IMR-90 (cell line): ENCODE measurements at regions not wholly inside any gene's neighbourhood (a gene's known extent, or its start where the extent isn't known, plus 50 kb on each side); places are given as distances from the start of the nearest gene placed in this dataset.

Experiments used
- ATAC-seq: fragments of 200-7000 bp; cut with Tn5 transposase; 2 replicates; pipeline ENCODE4 v1.9.1; 2020; ENCODE audit warnings: low read depth, mild to moderate bottlenecking, moderate library complexity
- BruUV-seq: library from RNA; stranded (reverse); fragments of 400-500 nt; replicated peaks from 2 replicates; lab custom pipeline; 2021; lab: Mats Ljungman, UMichigan
- CTCF ChIA-PET: fragments of 300-600 bp; formaldehyde crosslinking; extraction: SDS; loops from one replicate; lab custom pipeline; 2021; ENCODE audit warnings: antibody characterized with exemption; lab: Yijun Ruan, JAX
- POLR2A ChIA-PET: fragments of 300-600 bp; sonication (Branson Sonifier 250); formaldehyde crosslinking; loops from one replicate; lab custom pipeline; 2022; ENCODE audit warnings: antibody characterized with exemption; ENCODE audit not compliant: unreplicated experiment; lab: Charles Lee
- DNase-seq: peaks from one replicate; pipeline ENCODE4 v3.0.0; 2013
- H2AFZ ChIP-seq: replicated peaks from 2 replicates; pipeline ENCODE3; 2013; ENCODE audit warnings: low read length, mild to moderate bottlenecking; ENCODE audit not compliant: poor library complexity
- H2AK5ac ChIP-seq: 2 replicates; pipeline ENCODE4 v1.6.1; 2013; ENCODE audit warnings: low read depth, low read length, inconsistent platforms
- H2AK9ac ChIP-seq: replicated peaks from 2 replicates; pipeline ENCODE3; 2013; ENCODE audit warnings: mild to moderate bottlenecking, low read depth, low read length, moderate library complexity; ENCODE audit not compliant: poor library complexity
- H2BK120ac ChIP-seq: 2 replicates; pipeline ENCODE4 v1.6.1; 2013; ENCODE audit warnings: low read depth, low read length, inconsistent platforms
- H2BK15ac ChIP-seq: 3 replicates; pipeline ENCODE4 v1.6.1; 2013; ENCODE audit warnings: low read depth, low read length, inconsistent platforms
- H2BK20ac ChIP-seq: 2 replicates; pipeline ENCODE4 v1.6.1; 2013; ENCODE audit warnings: low read depth, mild to moderate bottlenecking, inconsistent platforms, low read length, moderate library complexity
- H2BK5ac ChIP-seq: 2 replicates; pipeline ENCODE4 v1.6.1; 2013; ENCODE audit warnings: mild to moderate bottlenecking, low read depth, low read length, inconsistent platforms; ENCODE audit not compliant: poor library complexity, severe bottlenecking
- H3K14ac ChIP-seq: replicated peaks from 2 replicates; pipeline ENCODE4 v1.6.1; 2013; ENCODE audit warnings: low read depth, low read length, inconsistent platforms
- H3K18ac ChIP-seq: 2 replicates; pipeline ENCODE4 v1.6.1; 2013; ENCODE audit warnings: low read depth, low read length, control low read depth
- H3K23ac ChIP-seq: 2 replicates; pipeline ENCODE4 v1.6.1; 2013; ENCODE audit warnings: low read depth, low read length, inconsistent platforms
- H3K27ac ChIP-seq: 2 replicates; pipeline ENCODE4 v1.5.1; 2013; ENCODE audit warnings: mild to moderate bottlenecking, control low read depth, low read length; ENCODE audit not compliant: insufficient read depth
- H3K27me3 ChIP-seq: 2 replicates; pipeline ENCODE4 v1.6.1; 2013; ENCODE audit warnings: low read length; ENCODE audit not compliant: control insufficient read depth, insufficient read depth
- H3K36me3 ChIP-seq: 2 replicates; pipeline ENCODE4 v1.6.1; 2013; ENCODE audit warnings: low read length, mixed read lengths; ENCODE audit not compliant: control insufficient read depth, insufficient read depth
- H3K4ac ChIP-seq: 2 replicates; pipeline ENCODE4 v1.6.1; 2013; ENCODE audit warnings: low read depth, low read length, inconsistent platforms
- H3K4me1 ChIP-seq: 2 replicates; pipeline ENCODE4 v1.6.1; 2013; ENCODE audit warnings: low read length, mixed read lengths; ENCODE audit not compliant: control insufficient read depth, insufficient read depth
- H3K4me2 ChIP-seq: 2 replicates; pipeline ENCODE4 v1.6.1; 2013; ENCODE audit warnings: low read depth, mild to moderate bottlenecking, control low read depth, low read length, moderate library complexity
- H3K4me3 ChIP-seq: 2 replicates; pipeline ENCODE4 v1.5.1; 2013; ENCODE audit warnings: low read depth, mild to moderate bottlenecking, control low read depth, low read length, moderate library complexity; ENCODE audit not compliant: insufficient read depth
- H3K56ac ChIP-seq: 2 replicates; pipeline ENCODE4 v1.6.1; 2013; ENCODE audit warnings: low read length, inconsistent platforms; ENCODE audit not compliant: insufficient read depth; ENCODE audit errors: extremely low read depth
- H3K79me1 ChIP-seq, 2 experiments: 2 replicates each; pipeline ENCODE4 v1.6.1; 2013; ENCODE audit warnings: low read length in 2 of 2, inconsistent platforms in 1 of 2, low read depth in 1 of 2
- H3K9ac ChIP-seq: 2 replicates; pipeline ENCODE4 v1.6.1; 2013; ENCODE audit warnings: low read depth, low read length, control low read depth
- H3K9me1 ChIP-seq: 2 replicates; pipeline ENCODE4 v1.6.1; 2013; ENCODE audit warnings: low read length, inconsistent platforms; ENCODE audit not compliant: insufficient read depth
- H3K9me3 ChIP-seq: 2 replicates; pipeline ENCODE4 v1.6.1; 2013; ENCODE audit warnings: low read length; ENCODE audit not compliant: control insufficient read depth, insufficient read depth
- H4K20me1 ChIP-seq: 2 replicates; pipeline ENCODE4 v1.6.1; 2013; ENCODE audit warnings: low read length, inconsistent platforms; ENCODE audit not compliant: insufficient read depth
- H4K5ac ChIP-seq: 2 replicates; pipeline ENCODE4 v1.6.1; 2013; ENCODE audit warnings: mild to moderate bottlenecking, low read depth, low read length, control low read depth
- H4K8ac ChIP-seq, 2 experiments: 2 replicates each; pipeline ENCODE4 v1.6.1; 2013; ENCODE audit warnings: low read depth in 2 of 2, low read length in 2 of 2, control low read depth in 1 of 2, inconsistent platforms in 1 of 2
- H4K91ac ChIP-seq: 2 replicates; pipeline ENCODE4 v1.6.1; 2013; ENCODE audit warnings: low read depth, low read length, inconsistent platforms; ENCODE audit not compliant: insufficient read depth
- POLR2A ChIP-seq: IDR thresholded peaks from 2 replicates; pipeline ENCODE4 v1.6.1; 2012; ENCODE audit warnings: mild to moderate bottlenecking, low read depth, low read length
- whole genome bisulfite sequencing, 2 experiments: methylation state at CpG; one replicate each; pipeline versions ENCODE4 v1.1.5 to v1.1.7; 2013; ENCODE audit warnings: missing lambda C conversion rate in 2 of 2; ENCODE audit not compliant: insufficient read length in 1 of 2; ENCODE audit errors: extremely low coverage in 2 of 2; 5-methylcytosine and 5-hydroxymethylcytosine counted together
- dilution Hi-C: fragments of 300-500 bp; cut with HindIII; formaldehyde crosslinking; loops from one replicate; pipeline ENCODE4 v1.14.3; 2018; ENCODE audit warnings: low sequenced_read_pairs; ENCODE audit not compliant: unreplicated experiment
- in situ Hi-C: fragments of 300-500 bp; cut with MboI; formaldehyde crosslinking; loops from 3 replicates; pipeline ENCODE4 v1.14.3; 2019; ENCODE audit warnings: low sequenced_read_pairs, inconsistent platforms, mixed read lengths
- intact Hi-C: fragments of 100-400 bp; cut with micrococcal nuclease; formaldehyde crosslinking; loops from 2 replicates; pipeline ENCODE4 v1.10.0; 2022

DNA sequence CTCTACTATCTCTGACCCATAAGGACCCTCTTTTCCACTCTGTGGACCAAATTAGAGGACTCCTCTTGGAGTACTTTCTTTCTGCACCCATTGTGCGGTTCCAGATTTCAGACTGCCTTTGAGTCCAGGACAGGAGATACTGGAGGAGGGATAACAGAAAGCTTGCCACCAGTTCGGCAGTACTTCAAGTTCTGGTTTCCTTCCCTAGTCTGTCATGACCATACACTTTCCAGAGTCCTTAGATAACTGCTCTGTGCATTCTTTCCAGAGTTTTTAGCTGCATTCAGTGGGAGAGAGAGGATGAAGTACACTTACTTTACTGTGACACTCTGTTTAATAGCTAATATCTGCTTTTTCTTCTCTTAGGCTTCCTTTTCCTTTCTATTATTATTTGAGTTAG is 54.8 kb upstream of the OSBPL8 start:
- H3K36me3 ChIP-seq, result no peaks in the 10 kb centered on the region
- no peak for TF ChIP-seq POLR2A
- no peak overlapping the region for H3K4ac ChIP-seq
- H3K9me3 ChIP-seq, result no peaks in the 10 kb centered on the region
- H3K56ac ChIP-seq, result no peak overlapping the region
- no peak overlapping the region for H3K27ac ChIP-seq
- no CpG with 5 or more reads among the region's 2 CpGs for WGBS, 2 experiments
- intact Hi-C loops (no loop called here), dilution Hi-C loops (no loop called here), in situ Hi-C loops (no loop called here)
- no peak overlapping the region for H2AFZ ChIP-seq
- no peak overlapping the region for H3K4me2 ChIP-seq
- H2AK5ac ChIP-seq, result no peak overlapping the region
- H4K20me1 ChIP-seq, result no peaks in the 10 kb centered on the region
- no peak overlapping the region for H3K14ac ChIP-seq
- H4K91ac ChIP-seq, result no peak overlapping the region
- H3K18ac ChIP-seq, result no peak overlapping the region
- no peak overlapping the region for H2BK15ac ChIP-seq
- H4K8ac ChIP-seq, result no peak overlapping the region
- no peaks in the 10 kb centered on the region for H3K79me1 ChIP-seq
- H4K5ac ChIP-seq, result no peak overlapping the region
- no peak overlapping the region for H2BK120ac ChIP-seq
- no peak overlapping the region for H3K9ac ChIP-seq
- no peak for DNase-seq
- H3K4me3 ChIP-seq, result no peak overlapping the region
- ATAC-seq, result no peak
- BruUV-seq, result no TSS peak
- H3K23ac ChIP-seq, result no peak overlapping the region
- ChIA-PET POLR2A (interaction anchor here (0.5 kb wide), 1 partner anchor 193 kb away, joined by 3 read pairs; no protein-coding TSS in a partner anchor), CTCF (no interaction called here)
- H2BK5ac ChIP-seq, result no peak overlapping the region
- H3K27me3 ChIP-seq, result no peaks in the 10 kb centered on the region
- no peak overlapping the region for H2BK20ac ChIP-seq
- H3K4me1 ChIP-seq, result peaks cover 2% of the 10 kb centered on the region; the same call in 1 of the 2 replicates
- no peaks in the 10 kb centered on the region; the same call in 1 of the 2 replicates for H3K9me1 ChIP-seq
- no peak overlapping the region for H2AK9ac ChIP-seq
